ENCODE measurements at regions not wholly inside any gene's neighbourhood (a gene's known extent, or its start where the extent isn't known, plus 50 kb on each side); places are given as distances from the start of the nearest gene placed in this dataset.

DNA sequence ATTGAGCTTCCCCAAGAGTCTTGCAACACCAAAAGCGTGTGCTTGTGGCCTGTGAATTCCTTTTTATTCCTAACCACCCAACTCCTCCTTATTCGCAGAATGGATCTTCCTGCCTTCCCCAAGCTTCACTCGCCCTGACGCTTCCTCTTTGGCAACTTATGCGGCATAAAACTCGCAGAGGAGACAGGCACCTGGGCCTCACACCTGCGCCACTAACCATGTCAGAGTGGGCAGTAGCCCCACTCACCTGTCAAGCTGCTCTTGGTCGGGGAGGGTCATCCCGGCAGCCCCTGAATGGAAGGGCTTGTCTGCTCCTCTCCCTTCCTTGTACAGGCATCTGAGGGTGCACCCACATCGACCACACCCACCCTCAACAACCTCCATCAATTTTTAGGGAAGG is 106.9 kb upstream of the GPC1 start:
- CTCF ChIA-PET, result no interaction called here
- Histone ChIP-seq H3K27ac (ENCODE audit: low read length) (no peak overlapping the region), H3K9me3 (no peaks in the 10 kb centered on the region), H3K4me3 (ENCODE audit: control insufficient read depth in 1 of 2, extremely low read depth in 1 of 2, low read length in 1 of 2) (no peak overlapping the region), H3K4me1 (ENCODE audit: control insufficient read depth in 1 of 2, extremely low read depth in 1 of 2, insufficient read depth in 2 of 2, low read length in 2 of 2) (no peaks in the 10 kb centered on the region), H3K27me3 (replicated peaks in 1 of 2; ENCODE audit: control insufficient read depth in 2 of 2, extremely low read depth in 1 of 2, insufficient read depth in 2 of 2, low read length in 1 of 2) (peaks cover 2 to 29% of the 10 kb centered on the region in 2 experiments), H3K36me3 (ENCODE audit: control insufficient read depth in 2 of 2, extremely low read depth in 1 of 2, insufficient read depth in 1 of 2, low read length in 1 of 2) (no peaks in the 10 kb centered on the region)
- no peak overlapping the region for H3K27ac Mint-ChIP-seq
- DNase-seq (no peak), ATAC-seq (replicated peaks in 1 of 4) (no peak)
- WGBS (ENCODE audit: insufficient coverage), result 70% methylated on average over 7 of the region's 10 CpGs
- POLR2A ChIA-PET, result no interaction called here
- H3K4me1 Mint-ChIP-seq, result no peaks in the 10 kb centered on the region
- H3K4me3 Mint-ChIP-seq, result no peak overlapping the region
- H3K9me3 Mint-ChIP-seq, result peaks cover 8 to 21% (median 16%) of the 10 kb centered on the region in 3 donors
- peaks cover 14 to 29% of the 10 kb centered on the region in 2 donors for H3K27me3 Mint-ChIP-seq
- H3K36me3 Mint-ChIP-seq, result no peaks in the 10 kb centered on the region

DNA sequence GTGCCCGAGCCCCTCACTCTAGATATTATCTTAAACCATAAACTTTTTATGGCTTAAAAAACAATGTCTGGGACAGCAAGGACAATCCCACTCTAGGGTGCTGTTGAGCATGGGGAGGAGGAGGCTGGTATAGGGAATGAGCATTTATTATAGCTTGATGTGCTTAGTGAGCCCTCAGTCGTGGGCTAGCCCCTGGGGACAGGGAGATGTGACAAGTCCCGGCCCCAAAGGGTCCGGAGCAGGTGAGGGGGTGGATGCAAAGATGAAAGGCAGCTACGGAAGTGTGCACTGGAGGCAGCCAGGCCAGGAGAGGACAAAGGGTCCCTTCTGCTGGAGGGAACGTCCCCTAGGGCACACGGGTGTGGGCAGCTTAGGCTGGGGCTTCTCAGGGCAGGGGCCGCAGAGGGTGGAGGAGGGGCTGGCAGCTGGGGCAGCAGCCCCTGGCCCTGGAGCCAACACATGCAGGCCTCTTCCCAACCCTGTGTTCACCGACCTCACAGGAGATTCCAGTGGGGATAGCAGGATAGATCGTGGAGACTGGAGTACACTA is 106.3 kb upstream of the GPC1 start:
- H3K4me3 Mint-ChIP-seq, result no peak overlapping the region
- 80% methylated on average over 7 of the region's 10 CpGs for WGBS (ENCODE audit: insufficient coverage)
- H3K4me3 ChIP-seq (ENCODE audit: control insufficient read depth in 1 of 2, extremely low read depth in 1 of 2, low read length in 1 of 2), result no peak overlapping the region
- peaks cover 14 to 29% of the 10 kb centered on the region in 2 donors for H3K27me3 Mint-ChIP-seq
- no peaks in the 10 kb centered on the region for H3K4me1 Mint-ChIP-seq
- no peaks in the 10 kb centered on the region for H3K36me3 Mint-ChIP-seq
- no peaks in the 10 kb centered on the region for H3K36me3 ChIP-seq (ENCODE audit: control insufficient read depth in 2 of 2, extremely low read depth in 1 of 2, insufficient read depth in 1 of 2, low read length in 1 of 2)
- peaks cover 8 to 21% (median 16%) of the 10 kb centered on the region in 3 donors for H3K9me3 Mint-ChIP-seq
- no peak overlapping the region for H3K27ac ChIP-seq (ENCODE audit: low read length)
- CTCF ChIA-PET, result no interaction called here
- DNase-seq (no peak), ATAC-seq (replicated peaks in 1 of 4) (no peak)
- no peaks in the 10 kb centered on the region for H3K9me3 ChIP-seq
- no peaks in the 10 kb centered on the region for H3K4me1 ChIP-seq (ENCODE audit: control insufficient read depth in 1 of 2, extremely low read depth in 1 of 2, insufficient read depth in 2 of 2, low read length in 2 of 2)
- H3K27ac Mint-ChIP-seq, result no peak overlapping the region
- H3K27me3 ChIP-seq (replicated peaks in 1 of 2; ENCODE audit: control insufficient read depth in 2 of 2, extremely low read depth in 1 of 2, insufficient read depth in 2 of 2, low read length in 1 of 2), result peaks cover 2 to 27% of the 10 kb centered on the region in 2 experiments
- POLR2A ChIA-PET, result no interaction called here

DNA sequence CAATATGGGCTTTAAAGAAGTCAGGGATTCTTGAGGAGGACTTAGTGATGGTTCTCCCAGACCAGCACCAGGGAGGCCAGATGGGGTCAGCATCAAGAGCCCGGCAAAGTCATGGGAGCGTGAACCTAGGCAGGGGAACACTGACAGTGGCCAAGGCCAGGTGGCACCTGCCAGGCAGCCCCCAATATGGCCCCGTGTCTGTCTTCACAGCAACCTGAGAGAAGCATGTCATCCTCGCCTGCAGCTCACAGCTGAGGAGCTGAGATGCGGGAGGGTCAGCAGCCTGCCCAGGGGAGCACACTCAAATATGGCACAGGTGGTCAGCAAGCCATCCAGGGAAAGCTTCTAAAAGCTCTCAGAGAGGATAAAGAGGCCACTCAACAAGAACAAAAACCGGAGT is 105.7 kb upstream of the GPC1 start:
- H3K4me1 ChIP-seq (ENCODE audit: control insufficient read depth in 1 of 2, extremely low read depth in 1 of 2, insufficient read depth in 2 of 2, low read length in 2 of 2), result no peaks in the 10 kb centered on the region
- ChIA-PET CTCF (no interaction called here), POLR2A (no interaction called here)
- no peaks in the 10 kb centered on the region for H3K9me3 ChIP-seq
- DNase-seq (no peak), ATAC-seq (replicated peaks in 1 of 4) (no peak)
- H3K36me3 Mint-ChIP-seq, result no peaks in the 10 kb centered on the region
- H3K4me3 Mint-ChIP-seq, result no peak overlapping the region
- H3K36me3 ChIP-seq (ENCODE audit: control insufficient read depth in 2 of 2, extremely low read depth in 1 of 2, insufficient read depth in 1 of 2, low read length in 1 of 2), result no peaks in the 10 kb centered on the region
- H3K27me3 Mint-ChIP-seq, result peaks cover 18 to 29% of the 10 kb centered on the region in 2 donors
- WGBS (ENCODE audit: insufficient coverage), result 76% methylated on average over 6 of the region's 6 CpGs
- H3K4me3 ChIP-seq (ENCODE audit: control insufficient read depth in 1 of 2, extremely low read depth in 1 of 2, low read length in 1 of 2), result no peak overlapping the region
- H3K27me3 ChIP-seq (replicated peaks in 1 of 2; ENCODE audit: control insufficient read depth in 2 of 2, extremely low read depth in 1 of 2, insufficient read depth in 2 of 2, low read length in 1 of 2), result peaks cover 2 to 26% of the 10 kb centered on the region in 2 experiments
- H3K27ac ChIP-seq (ENCODE audit: low read length), result no peak overlapping the region
- H3K9me3 Mint-ChIP-seq, result peaks cover 8 to 21% (median 16%) of the 10 kb centered on the region in 3 donors
- no peaks in the 10 kb centered on the region for H3K4me1 Mint-ChIP-seq
- H3K27ac Mint-ChIP-seq, result no peak overlapping the region

DNA sequence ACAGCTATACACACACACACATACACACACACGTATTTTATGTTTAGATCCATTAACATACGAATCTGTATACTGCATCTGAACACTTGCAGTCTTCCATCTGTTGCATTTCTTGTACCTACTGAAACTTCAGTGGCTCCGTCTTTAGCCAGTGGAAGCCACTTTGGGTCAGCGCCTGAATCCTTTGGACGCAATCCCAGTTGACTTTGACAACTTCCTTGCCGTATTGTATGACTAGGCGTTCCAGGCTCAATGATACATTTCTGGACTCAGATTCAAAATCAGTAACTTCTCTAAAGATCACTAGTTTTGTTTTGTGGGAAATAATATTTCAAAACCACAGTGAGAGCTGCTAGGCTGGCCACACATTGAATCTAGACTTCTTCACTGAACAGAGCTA is 101.5 kb upstream of the GPC1 start:
- Histone ChIP-seq H3K36me3 (ENCODE audit: control insufficient read depth in 2 of 2, extremely low read depth in 1 of 2, insufficient read depth in 1 of 2, low read length in 1 of 2) (no peaks in the 10 kb centered on the region), H3K9me3 (no peaks in the 10 kb centered on the region), H3K4me1 (ENCODE audit: control insufficient read depth in 1 of 2, extremely low read depth in 1 of 2, insufficient read depth in 2 of 2, low read length in 2 of 2) (no peaks in the 10 kb centered on the region), H3K27ac (ENCODE audit: low read length) (no peak overlapping the region), H3K4me3 (ENCODE audit: control insufficient read depth in 1 of 2, extremely low read depth in 1 of 2, low read length in 1 of 2) (no peak overlapping the region), H3K27me3 (replicated peaks in 1 of 2; ENCODE audit: control insufficient read depth in 2 of 2, extremely low read depth in 1 of 2, insufficient read depth in 2 of 2, low read length in 1 of 2) (peaks cover 0 to 28% of the 10 kb centered on the region in 2 experiments)
- Mint-ChIP-seq H3K4me3 (no peak overlapping the region), H3K36me3 (no peaks in the 10 kb centered on the region), H3K9me3 (peaks cover 8 to 21% (median 16%) of the 10 kb centered on the region in 3 donors), H3K4me1 (no peaks in the 10 kb centered on the region), H3K27ac (no peak overlapping the region), H3K27me3 (peaks cover 30 to 40% of the 10 kb centered on the region in 2 donors)
- no peak for DNase-seq
- WGBS (ENCODE audit: insufficient coverage), result 67% methylated on average over 4 of the region's 7 CpGs
- POLR2A ChIA-PET, result no interaction called here
- CTCF ChIA-PET, result no interaction called here
- ATAC-seq (replicated peaks in 1 of 4), result no peak

DNA sequence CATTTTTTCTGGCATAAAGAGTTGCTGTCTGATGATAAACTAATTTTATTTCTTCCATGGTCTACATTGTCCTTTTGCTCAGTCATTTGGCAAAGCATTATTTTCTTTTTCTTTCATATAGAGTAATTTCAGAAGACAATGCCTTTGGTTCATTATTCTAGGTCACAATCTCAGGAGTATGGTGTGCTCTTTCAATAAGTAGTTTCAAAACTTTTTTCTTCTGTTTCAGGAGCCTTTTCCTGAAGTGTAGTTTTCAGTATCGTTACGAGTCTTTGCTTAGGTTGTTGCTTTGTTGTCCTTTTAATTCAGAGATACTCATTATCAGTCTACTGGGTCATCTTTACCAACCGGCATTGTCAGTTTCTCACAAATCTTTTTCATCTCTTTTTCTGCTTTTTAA is 100.4 kb upstream of the GPC1 start:
- no peak overlapping the region for H3K4me3 ChIP-seq (ENCODE audit: control insufficient read depth in 1 of 2, extremely low read depth in 1 of 2, low read length in 1 of 2)
- no peaks in the 10 kb centered on the region for H3K36me3 ChIP-seq (ENCODE audit: control insufficient read depth in 2 of 2, extremely low read depth in 1 of 2, insufficient read depth in 1 of 2, low read length in 1 of 2)
- no peak overlapping the region for H3K27ac Mint-ChIP-seq
- H3K27ac ChIP-seq (ENCODE audit: low read length), result no peak overlapping the region
- no peaks in the 10 kb centered on the region for H3K4me1 Mint-ChIP-seq
- ChIA-PET POLR2A (no interaction called here), CTCF (no interaction called here)
- ATAC-seq (replicated peaks in 1 of 4), result no peak
- no peaks in the 10 kb centered on the region for H3K36me3 Mint-ChIP-seq
- no peaks in the 10 kb centered on the region for H3K9me3 ChIP-seq
- no peaks in the 10 kb centered on the region for H3K4me1 ChIP-seq (ENCODE audit: control insufficient read depth in 1 of 2, extremely low read depth in 1 of 2, insufficient read depth in 2 of 2, low read length in 2 of 2)
- H3K27me3 ChIP-seq (replicated peaks in 1 of 2; ENCODE audit: control insufficient read depth in 2 of 2, extremely low read depth in 1 of 2, insufficient read depth in 2 of 2, low read length in 1 of 2), result peaks cover 0 to 25% of the 10 kb centered on the region in 2 experiments
- H3K9me3 Mint-ChIP-seq, result peaks cover 8 to 21% (median 16%) of the 10 kb centered on the region in 3 donors
- DNase-seq, result no peak
- WGBS (ENCODE audit: insufficient coverage), result no CpG with 5 or more reads among the region's 3 CpGs
- peaks cover 30 to 41% of the 10 kb centered on the region in 2 donors for H3K27me3 Mint-ChIP-seq
- H3K4me3 Mint-ChIP-seq, result no peak overlapping the region

DNA sequence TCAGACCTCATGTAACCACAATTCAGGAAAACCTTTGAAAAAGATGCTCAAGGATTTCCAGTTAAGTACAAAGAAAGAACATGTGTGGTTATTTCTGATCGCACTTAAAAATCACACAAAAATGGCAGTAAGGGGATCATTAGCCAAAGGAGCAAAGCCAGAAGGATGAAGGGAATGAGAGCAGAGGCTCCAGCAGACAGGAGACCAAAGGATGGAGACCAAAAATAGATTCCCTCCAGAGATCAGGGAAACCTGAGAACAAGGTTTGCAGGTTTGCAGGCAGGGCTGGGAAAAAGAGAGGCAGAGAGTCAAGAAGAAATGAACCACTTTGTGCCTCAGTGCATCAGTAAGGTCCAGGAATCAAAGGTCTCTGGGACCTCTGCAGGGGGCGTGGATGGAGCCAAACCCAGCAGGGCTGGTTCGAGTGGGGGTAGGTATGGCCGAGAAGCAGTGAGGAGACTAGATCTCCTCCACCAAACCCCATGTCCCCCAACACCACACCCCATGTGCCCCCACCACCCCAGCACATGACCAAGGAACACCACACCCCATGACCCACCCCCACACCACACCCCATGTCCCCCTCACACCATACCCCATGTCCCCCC is 98.5 kb upstream of the GPC1 start:
- H3K36me3 ChIP-seq (ENCODE audit: control insufficient read depth in 2 of 2, extremely low read depth in 1 of 2, insufficient read depth in 1 of 2, low read length in 1 of 2), result no peaks in the 10 kb centered on the region
- no peak overlapping the region for H3K4me3 ChIP-seq (ENCODE audit: control insufficient read depth in 1 of 2, extremely low read depth in 1 of 2, low read length in 1 of 2)
- peaks cover 29 to 45% of the 10 kb centered on the region in 2 donors for H3K27me3 Mint-ChIP-seq
- no peaks in the 10 kb centered on the region for H3K4me1 ChIP-seq (ENCODE audit: control insufficient read depth in 1 of 2, extremely low read depth in 1 of 2, insufficient read depth in 2 of 2, low read length in 2 of 2)
- no peaks in the 10 kb centered on the region for H3K4me1 Mint-ChIP-seq
- H3K27me3 ChIP-seq (replicated peaks in 1 of 2; ENCODE audit: control insufficient read depth in 2 of 2, extremely low read depth in 1 of 2, insufficient read depth in 2 of 2, low read length in 1 of 2), result peaks cover 0 to 36% of the 10 kb centered on the region in 2 experiments
- no peaks in the 10 kb centered on the region for H3K9me3 ChIP-seq
- H3K36me3 Mint-ChIP-seq, result no peaks in the 10 kb centered on the region
- no peak overlapping the region for H3K4me3 Mint-ChIP-seq
- DNase-seq, result no peak
- H3K9me3 Mint-ChIP-seq, result peaks cover 4 to 8% (median 6%) of the 10 kb centered on the region in 3 donors
- ChIA-PET POLR2A (no interaction called here), CTCF (no interaction called here)
- H3K27ac ChIP-seq (ENCODE audit: low read length), result no peak overlapping the region
- WGBS (ENCODE audit: insufficient coverage), result 100% methylated on average over 1 of the region's 4 CpGs
- H3K27ac Mint-ChIP-seq, result no peak overlapping the region
- no peak for ATAC-seq (replicated peaks in 1 of 4)
